Vagina (tissue), 2 donors: ENCODE measurements at regions not wholly inside any gene's neighbourhood (a gene's known extent, or its start where the extent isn't known, plus 50 kb on each side); places are given as distances from the start of the nearest gene placed in this dataset.

ENCODE experiments used
- DNase-seq, 2 donors: peaks; one replicate each; pipeline ENCODE4 v3.0.0-alpha.2; 2017; ENCODE audit errors: extremely low spot score in 2 of 2
- H3K27ac ChIP-seq: fragments of 200-600 bp; sonication (generic); one replicate; pipeline ENCODE4 v1.5.1; 2019
- H3K27me3 ChIP-seq: fragments of 200-600 bp; sonication (generic); one replicate; pipeline ENCODE4 v1.5.1; 2019
- H3K36me3 ChIP-seq, 2 donors: fragments of 200-600 bp; sonication (generic); one replicate each; pipeline ENCODE4 v1.5.1; 2017 to 2019
- H3K4me1 ChIP-seq: fragments of 200-600 bp; sonication (generic); one replicate; pipeline ENCODE4 v1.5.1; 2019
- H3K4me3 ChIP-seq, 2 donors: fragments of 200-600 bp; sonication (generic); 1 replicate in 1 of 2; 2 replicates in 1 of 2; pipeline ENCODE4 v1.5.1; 2016 to 2019
- H3K9me3 ChIP-seq: fragments of 200-600 bp; sonication (generic); one replicate; pipeline ENCODE4 v1.5.1; 2019
- CTCF ChIP-seq, 3 experiments: fragments of 450-650 bp in 2 of 3; fragments of 200-600 bp in 1 of 3; sonication (generic) in 1 of 3; IDR thresholded peaks; one replicate each; pipeline ENCODE4 v1.5.1; 2017 to 2019; ENCODE audit warnings: antibody characterized with exemption in 3 of 3, mild to moderate bottlenecking in 2 of 3, moderate library complexity in 2 of 3
- POLR2A ChIP-seq, 2 donors: fragments of 450-650 bp; IDR thresholded peaks; one replicate each; pipeline ENCODE4 v1.6.1; 2017; ENCODE audit warnings: antibody characterized with exemption in 2 of 2, mild to moderate bottlenecking in 2 of 2, moderate library complexity in 2 of 2
- POLR2AphosphoS5 ChIP-seq, 2 donors: sonication (generic); formaldehyde crosslinking; IDR thresholded peaks; one replicate each; pipeline ENCODE4 v1.9.0; 2017; ENCODE audit warnings: antibody characterized with exemption in 2 of 2, mild to moderate bottlenecking in 2 of 2, low read depth in 1 of 2; ENCODE audit not compliant: insufficient read depth in 1 of 2
- intact Hi-C: fragments of 100-400 bp; cut with DNase I; formaldehyde crosslinking; loops from one replicate; pipeline ENCODE4 v1.15.1; 2023

DNA sequence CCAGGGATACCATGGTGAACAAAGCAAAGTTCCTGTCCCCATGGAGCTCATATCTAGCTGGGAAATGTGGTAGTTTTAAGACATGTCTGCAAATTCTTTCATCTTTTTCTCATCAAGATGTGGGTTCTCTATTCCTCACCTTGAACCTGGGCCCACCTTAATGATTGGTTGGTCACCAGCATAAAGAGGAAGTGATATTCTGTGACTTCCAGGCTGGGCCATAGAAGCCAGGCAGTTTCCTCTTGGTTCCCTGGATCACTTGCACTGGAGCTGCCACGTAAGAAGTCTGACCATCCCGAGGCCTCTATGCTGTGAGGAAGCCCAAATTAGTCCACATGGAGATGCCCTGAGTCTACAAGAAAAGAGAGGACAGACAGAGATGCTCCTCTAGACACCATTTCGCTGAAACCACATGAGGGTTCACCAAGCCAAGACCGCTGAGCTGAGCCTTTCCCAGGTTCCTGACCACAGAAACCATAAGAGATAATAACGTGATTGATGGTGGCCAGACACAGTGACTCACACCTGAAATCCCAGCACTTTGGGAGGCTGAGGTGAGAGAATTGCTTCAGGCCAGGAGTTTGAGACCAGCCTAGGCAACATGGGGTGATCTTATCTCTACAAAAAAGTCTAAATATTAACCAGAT, 119.5 kb upstream of the ISX start:
- H3K9me3 ChIP-seq: no peaks in the 10 kb centered on the region
- H3K4me1 ChIP-seq: no peaks in the 10 kb centered on the region
- intact Hi-C loops: no loop called here
- no peak for DNase-seq
- no peak overlapping the region for H3K4me3 ChIP-seq
- TF ChIP-seq CTCF (IDR thresholded peaks at IDR 0.05) (no peak), POLR2A (IDR thresholded peaks at IDR 0.05) (no peak), POLR2AphosphoS5 (IDR thresholded peaks at IDR 0.05; ENCODE audit: insufficient read depth in 1 of 2, low read depth in 1 of 2) (no peak)
- no peak overlapping the region for H3K27ac ChIP-seq
- no peaks in the 10 kb centered on the region for H3K36me3 ChIP-seq
- H3K27me3 ChIP-seq: no peaks in the 10 kb centered on the region

DNA sequence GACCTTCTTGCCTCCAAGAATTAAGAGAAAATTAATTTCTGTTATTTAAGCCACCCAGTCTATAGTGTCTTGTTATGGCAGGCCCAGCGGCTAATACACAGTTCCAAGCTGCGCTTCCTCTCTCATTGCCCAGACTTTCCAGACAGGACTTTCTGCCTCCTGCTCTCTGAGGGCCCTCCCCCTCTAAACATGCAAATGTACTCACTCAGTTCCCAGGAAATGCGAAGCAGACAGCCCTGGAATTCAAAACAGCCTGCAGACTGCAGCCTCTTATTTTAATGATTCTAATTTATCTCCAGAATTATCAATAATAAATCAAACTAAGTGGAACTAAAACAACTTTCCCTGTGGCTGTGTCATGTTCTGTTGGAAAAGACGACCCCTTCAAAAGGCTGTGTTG, 115.5 kb upstream of the ISX start:
- DNase-seq: no peak
- Histone ChIP-seq H3K4me1 (no peaks in the 10 kb centered on the region), H3K9me3 (no peaks in the 10 kb centered on the region), H3K4me3 (no peak overlapping the region), H3K27ac (no peak overlapping the region), H3K36me3 (no peaks in the 10 kb centered on the region), H3K27me3 (no peaks in the 10 kb centered on the region)
- intact Hi-C loops: no loop called here
- TF ChIP-seq POLR2AphosphoS5 (IDR thresholded peaks at IDR 0.05; ENCODE audit: insufficient read depth in 1 of 2, low read depth in 1 of 2) (no peak), POLR2A (IDR thresholded peaks at IDR 0.05) (no peak), CTCF (IDR thresholded peaks at IDR 0.05) (no peak)

GRCh38 chr22:34951212-34951611, 114.7 kb upstream of the ISX start:
- Histone ChIP-seq H3K27me3 (no peaks in the 10 kb centered on the region), H3K9me3 (no peaks in the 10 kb centered on the region), H3K4me1 (no peaks in the 10 kb centered on the region), H3K27ac (no peak overlapping the region), H3K4me3 (no peak overlapping the region), H3K36me3 (no peaks in the 10 kb centered on the region)
- DNase-seq: no peak
- no peak for TF ChIP-seq CTCF (IDR thresholded peaks at IDR 0.05)
- TF ChIP-seq POLR2A (IDR thresholded peaks at IDR 0.05): no peak
- no peak for TF ChIP-seq POLR2AphosphoS5 (IDR thresholded peaks at IDR 0.05; ENCODE audit: insufficient read depth in 1 of 2, low read depth in 1 of 2)
- intact Hi-C loops: no loop called here

- H3K9me3 ChIP-seq: no peaks in the 10 kb centered on the region
- TF ChIP-seq POLR2AphosphoS5 (IDR thresholded peaks at IDR 0.05; ENCODE audit: insufficient read depth in 1 of 2, low read depth in 1 of 2) (no peak), CTCF (IDR thresholded peaks at IDR 0.05) (no peak), POLR2A (IDR thresholded peaks at IDR 0.05) (no peak)
- intact Hi-C loops: no loop called here
- DNase-seq: no peak
- no peak overlapping the region for H3K27ac ChIP-seq
- H3K4me1 ChIP-seq: no peaks in the 10 kb centered on the region
- H3K4me3 ChIP-seq: no peak overlapping the region
- H3K27me3 ChIP-seq: no peaks in the 10 kb centered on the region
- H3K36me3 ChIP-seq: no peaks in the 10 kb centered on the region
These were observed 106.0 kb upstream of the ISX start for GRCh38 chr22:34960005-34960404.

DNA sequence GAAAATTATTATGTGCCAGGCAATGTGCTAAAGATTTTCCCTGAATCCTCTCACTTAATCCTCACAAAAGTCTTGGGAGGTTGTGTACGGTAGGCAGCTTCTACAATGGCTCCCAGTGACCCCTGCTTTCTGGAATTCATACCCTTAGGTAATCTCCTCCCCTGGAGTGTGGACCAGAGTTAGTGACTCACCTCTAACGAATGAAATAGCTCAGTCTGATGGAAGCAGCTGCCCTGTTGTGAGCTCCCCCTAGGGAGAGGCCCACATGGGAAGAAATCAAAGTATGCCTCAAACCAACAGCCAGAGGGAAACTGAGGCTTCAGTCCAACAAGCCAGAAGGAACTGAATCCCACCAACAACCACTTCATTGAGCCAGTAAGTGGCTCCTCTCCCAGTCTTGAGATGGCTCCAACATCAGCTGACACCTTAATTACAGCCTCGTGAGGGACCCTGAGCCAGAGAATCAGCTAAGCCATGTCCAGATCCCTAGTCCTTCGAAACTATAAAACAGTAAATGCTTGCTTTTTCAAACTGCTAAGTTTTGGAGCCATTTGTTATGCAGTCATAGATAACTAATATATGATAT, 98.9 kb upstream of the ISX start:
- intact Hi-C loops: no loop called here
- DNase-seq: no peak

More for the DNA sequence above, 98.9 kb upstream of the ISX start:
- no peaks in the 10 kb centered on the region for H3K36me3 ChIP-seq
- H3K9me3 ChIP-seq: no peaks in the 10 kb centered on the region
- no peak overlapping the region for H3K27ac ChIP-seq
- H3K27me3 ChIP-seq: no peaks in the 10 kb centered on the region
- no peak overlapping the region for H3K4me3 ChIP-seq
- TF ChIP-seq POLR2A (IDR thresholded peaks at IDR 0.05): no peak
- no peak for TF ChIP-seq POLR2AphosphoS5 (IDR thresholded peaks at IDR 0.05; ENCODE audit: insufficient read depth in 1 of 2, low read depth in 1 of 2)
- no peak for TF ChIP-seq CTCF (IDR thresholded peaks at IDR 0.05)
- H3K4me1 ChIP-seq: no peaks in the 10 kb centered on the region
